A673 (cell line): ENCODE measurements at regions not wholly inside any gene's neighbourhood (a gene's known extent, or its start where the extent isn't known, plus 50 kb on each side); places are given as distances from the start of the nearest gene placed in this dataset.

Source experiments
- BruUV-seq: library from RNA; stranded (reverse); fragments of 400-500 nt; replicated peaks from 2 replicates; lab custom pipeline; 2021; lab: Mats Ljungman, UMichigan
- CTCF ChIA-PET: fragments of 300-600 bp; sonication (Branson Sonifier 250); formaldehyde crosslinking; loops from one replicate; lab custom pipeline; 2022; ENCODE audit warnings: antibody characterized with exemption; lab: Charles Lee
- POLR2A ChIA-PET: fragments of 300-600 bp; sonication (Branson Sonifier 250); formaldehyde crosslinking; loops from one replicate; lab custom pipeline; 2022; ENCODE audit warnings: antibody characterized with exemption; ENCODE audit not compliant: low non-redundant PET; lab: Charles Lee
- DNase-seq: peaks from one replicate; pipeline ENCODE4 v3.0.0-alpha.2; 2015; ENCODE audit warnings: low spot score
- H3K27ac ChIP-seq: fragments of 200-600 bp; sonication (generic); 2 replicates; pipeline ENCODE4 v1.5.1; 2016; ENCODE audit warnings: mixed run types, low read depth, mild to moderate bottlenecking, mixed read lengths, antibody characterized with exemption, low read length; ENCODE audit not compliant: poor library complexity, severe bottlenecking
- H3K27me3 ChIP-seq: fragments of 200-600 bp; sonication (generic); replicated peaks from 2 replicates; pipeline ENCODE4 v1.6.1; 2017; ENCODE audit warnings: mixed run types, low read depth, mild to moderate bottlenecking, mixed read lengths, antibody characterized with exemption, low read length; ENCODE audit not compliant: insufficient read depth, poor library complexity
- H3K36me3 ChIP-seq: fragments of 200-600 bp; sonication (generic); 2 replicates; pipeline ENCODE4 v1.6.1; 2016; ENCODE audit warnings: mixed run types, mild to moderate bottlenecking, mixed read lengths, antibody characterized with exemption, low read length; ENCODE audit not compliant: insufficient read depth, poor library complexity, severe bottlenecking
- H3K4me1 ChIP-seq: fragments of 200-600 bp; sonication (generic); 2 replicates; pipeline ENCODE4 v1.6.1; 2017; ENCODE audit warnings: mixed run types, mild to moderate bottlenecking, mixed read lengths, antibody characterized with exemption, low read length; ENCODE audit not compliant: insufficient read depth, poor library complexity, severe bottlenecking
- H3K4me3 ChIP-seq: fragments of 200-600 bp; sonication (generic); 2 replicates; pipeline ENCODE4 v1.5.1; 2016; ENCODE audit warnings: low read depth, mixed run types, mild to moderate bottlenecking, mixed read lengths, low read length; ENCODE audit not compliant: poor library complexity, severe bottlenecking
- H3K9me3 ChIP-seq: fragments of 200-600 bp; sonication (generic); 2 replicates; pipeline ENCODE4 v1.6.1; 2016; ENCODE audit warnings: mixed run types, low read depth, mild to moderate bottlenecking, mixed read lengths, antibody characterized with exemption, low read length; ENCODE audit not compliant: poor library complexity, severe bottlenecking
- EZH2 ChIP-seq: fragments of 200-600 bp; sonication (generic); IDR thresholded peaks from 2 replicates; pipeline ENCODE4 v1.6.1; 2017; ENCODE audit warnings: borderline replicate concordance, low read depth, mild to moderate bottlenecking, mixed read lengths, antibody characterized with exemption, low read length; ENCODE audit not compliant: poor library complexity, severe bottlenecking
- intact Hi-C: fragments of 100-400 bp; cut with micrococcal nuclease; formaldehyde crosslinking; loops from one replicate; pipeline ENCODE4 v1.10.0; 2022; ENCODE audit not compliant: unreplicated experiment
- TF ChIP-seq, protein P1 (sequence below): fragments of 300-800, 200-600 bp; sonication (generic); conservative IDR thresholded peaks from 2 replicates; pipeline ENCODE4 v1.5.1; 2017; ENCODE audit warnings: low read depth, mild to moderate bottlenecking, antibody characterized with exemption, low read length, moderate library complexity, mixed read lengths

DNA sequence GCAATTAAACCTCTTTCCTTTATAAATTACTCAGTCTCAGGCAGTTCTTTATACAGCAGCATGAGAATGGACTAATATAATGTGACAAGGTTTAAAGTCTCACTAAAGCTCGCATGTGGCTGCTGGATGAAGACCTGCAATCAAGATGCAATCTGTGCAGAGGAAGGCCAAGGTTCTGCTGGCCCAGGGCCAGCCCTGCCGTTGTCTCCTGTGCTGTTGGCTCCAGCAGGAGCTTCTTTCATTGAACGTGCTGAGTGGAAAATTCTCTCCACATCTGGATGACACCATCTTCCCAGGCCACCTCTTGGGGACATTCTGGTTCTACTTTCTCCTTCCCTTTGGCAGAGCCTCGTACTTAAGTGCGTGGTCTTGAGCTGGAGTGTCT, 742.2 kb downstream of the VRK1 start:
- DNase-seq, result no peak
- intact Hi-C loops, result no loop called here
- no peaks in the 10 kb centered on the region for H3K36me3 ChIP-seq
- no peaks in the 10 kb centered on the region for H3K9me3 ChIP-seq
- no peak overlapping the region for H3K4me3 ChIP-seq
- POLR2A ChIA-PET, result no interaction called here
- no peaks in the 10 kb centered on the region for H3K27me3 ChIP-seq
- BruUV-seq, result no TSS peak
- H3K4me1 ChIP-seq, result no peaks in the 10 kb centered on the region
- no peak overlapping the region for H3K27ac ChIP-seq
- TF ChIP-seq, protein P1, sequence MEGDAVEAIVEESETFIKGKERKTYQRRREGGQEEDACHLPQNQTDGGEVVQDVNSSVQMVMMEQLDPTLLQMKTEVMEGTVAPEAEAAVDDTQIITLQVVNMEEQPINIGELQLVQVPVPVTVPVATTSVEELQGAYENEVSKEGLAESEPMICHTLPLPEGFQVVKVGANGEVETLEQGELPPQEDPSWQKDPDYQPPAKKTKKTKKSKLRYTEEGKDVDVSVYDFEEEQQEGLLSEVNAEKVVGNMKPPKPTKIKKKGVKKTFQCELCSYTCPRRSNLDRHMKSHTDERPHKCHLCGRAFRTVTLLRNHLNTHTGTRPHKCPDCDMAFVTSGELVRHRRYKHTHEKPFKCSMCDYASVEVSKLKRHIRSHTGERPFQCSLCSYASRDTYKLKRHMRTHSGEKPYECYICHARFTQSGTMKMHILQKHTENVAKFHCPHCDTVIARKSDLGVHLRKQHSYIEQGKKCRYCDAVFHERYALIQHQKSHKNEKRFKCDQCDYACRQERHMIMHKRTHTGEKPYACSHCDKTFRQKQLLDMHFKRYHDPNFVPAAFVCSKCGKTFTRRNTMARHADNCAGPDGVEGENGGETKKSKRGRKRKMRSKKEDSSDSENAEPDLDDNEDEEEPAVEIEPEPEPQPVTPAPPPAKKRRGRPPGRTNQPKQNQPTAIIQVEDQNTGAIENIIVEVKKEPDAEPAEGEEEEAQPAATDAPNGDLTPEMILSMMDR, result no peak
- no peak for TF ChIP-seq EZH2
- CTCF ChIA-PET, result no interaction called here

DNA sequence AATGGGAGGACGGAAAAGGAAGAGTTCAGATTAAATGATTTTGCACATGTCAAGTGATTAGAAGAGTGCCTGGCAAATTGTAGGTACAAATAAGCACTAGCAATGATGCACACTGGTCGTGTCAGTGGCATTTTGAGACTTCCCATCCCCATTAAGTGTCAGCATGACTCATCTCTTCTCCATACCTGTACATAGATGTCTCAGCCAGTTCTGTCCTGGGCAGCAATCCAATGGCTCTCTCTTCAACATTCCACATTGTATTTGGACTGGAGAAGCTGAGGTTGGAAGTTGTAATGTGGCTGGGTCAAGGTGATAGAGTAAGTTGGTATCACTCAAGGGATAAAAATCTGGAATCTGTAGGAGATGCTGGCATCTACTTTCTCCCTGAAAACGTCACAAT, 742.7 kb downstream of the VRK1 start:
- CTCF ChIA-PET, result no interaction called here
- H3K27ac ChIP-seq, result no peak overlapping the region
- H3K27me3 ChIP-seq, result no peaks in the 10 kb centered on the region
- H3K4me1 ChIP-seq, result no peaks in the 10 kb centered on the region
- POLR2A ChIA-PET, result no interaction called here
- BruUV-seq, result no TSS peak
- no peak for TF ChIP-seq EZH2
- TF ChIP-seq, protein P1, result no peak
- H3K9me3 ChIP-seq, result no peaks in the 10 kb centered on the region
- H3K4me3 ChIP-seq, result no peak overlapping the region
- intact Hi-C loops, result no loop called here
- no peaks in the 10 kb centered on the region for H3K36me3 ChIP-seq
- no peak for DNase-seq

DNA sequence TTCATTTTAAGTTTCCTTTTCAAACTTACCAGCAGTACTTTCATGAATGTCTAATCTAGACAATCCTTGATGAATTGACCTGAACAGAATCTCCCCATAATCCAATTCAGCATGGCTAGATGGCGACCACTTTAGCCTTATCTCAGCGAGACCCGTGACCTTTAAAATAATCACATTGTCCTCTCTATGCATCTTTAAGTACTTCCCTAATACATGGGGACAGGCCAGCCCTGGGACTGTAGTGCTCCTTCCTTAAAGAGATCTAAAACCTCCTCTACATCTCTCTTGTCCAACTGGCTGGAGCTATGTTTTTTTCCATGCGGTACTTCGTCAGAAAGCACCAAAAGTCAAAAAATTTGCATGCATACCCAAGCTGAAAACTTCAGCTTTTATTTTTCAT, 746.0 kb downstream of the VRK1 start:
- intact Hi-C loops, result no loop called here
- no peak for DNase-seq
- no peak overlapping the region for H3K27ac ChIP-seq
- H3K9me3 ChIP-seq, result no peaks in the 10 kb centered on the region
- no peak for TF ChIP-seq EZH2
- TF ChIP-seq, protein P1, result no peak
- no TSS peak for BruUV-seq
- no peaks in the 10 kb centered on the region for H3K36me3 ChIP-seq
- H3K4me1 ChIP-seq, result no peaks in the 10 kb centered on the region
- POLR2A ChIA-PET, result no interaction called here
- no peak overlapping the region for H3K4me3 ChIP-seq
- no peaks in the 10 kb centered on the region for H3K27me3 ChIP-seq
- CTCF ChIA-PET, result no interaction called here
